ENCODE measurements at regions not wholly inside any gene's neighbourhood (a gene's known extent, or its start where the extent isn't known, plus 50 kb on each side); places are given as distances from the start of the nearest gene placed in this dataset.
"Not testable (repeated sequence)": the region's sequence is repeated elsewhere in the genome, so short reads cannot be mapped to it uniquely, and the experiment has no call there.

GRCh38 chr16:61150351-61150750 lies 885.9 kb downstream of the CDH8 start:
- DNase-seq, result no peak

DNA sequence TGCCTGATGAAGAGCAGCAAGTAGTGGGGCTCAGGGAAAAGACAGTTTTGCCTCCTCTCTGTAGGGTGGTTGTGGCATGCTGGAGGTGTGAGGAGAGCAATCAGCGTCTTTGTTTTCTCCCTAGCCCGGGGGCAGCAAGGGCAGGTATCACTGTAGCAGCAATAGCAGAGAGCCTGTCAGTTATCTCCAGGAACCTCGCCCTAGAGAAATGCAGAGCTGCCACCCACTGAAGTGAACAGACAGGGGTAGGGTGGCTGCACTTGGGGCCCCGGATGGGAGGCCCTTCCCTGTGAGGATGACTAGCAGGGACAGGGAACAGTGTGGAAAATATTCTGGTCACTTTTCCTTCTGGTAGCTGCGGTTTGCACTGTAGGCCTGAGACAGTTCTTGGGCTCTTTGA lies 886.5 kb downstream of the CDH8 start:
- DNase-seq, result no peak

- no peak for DNase-seq
These were observed 887.3 kb downstream of the CDH8 start for GRCh38 chr16:61148930-61149329.

- no peak for DNase-seq
These were observed 889.8 kb downstream of the CDH8 start for GRCh38 chr16:61146429-61146828.

GRCh38 chr16:61131447-61131846 lies 904.8 kb downstream of the CDH8 start:
- DNase-seq, result no peak

DNA sequence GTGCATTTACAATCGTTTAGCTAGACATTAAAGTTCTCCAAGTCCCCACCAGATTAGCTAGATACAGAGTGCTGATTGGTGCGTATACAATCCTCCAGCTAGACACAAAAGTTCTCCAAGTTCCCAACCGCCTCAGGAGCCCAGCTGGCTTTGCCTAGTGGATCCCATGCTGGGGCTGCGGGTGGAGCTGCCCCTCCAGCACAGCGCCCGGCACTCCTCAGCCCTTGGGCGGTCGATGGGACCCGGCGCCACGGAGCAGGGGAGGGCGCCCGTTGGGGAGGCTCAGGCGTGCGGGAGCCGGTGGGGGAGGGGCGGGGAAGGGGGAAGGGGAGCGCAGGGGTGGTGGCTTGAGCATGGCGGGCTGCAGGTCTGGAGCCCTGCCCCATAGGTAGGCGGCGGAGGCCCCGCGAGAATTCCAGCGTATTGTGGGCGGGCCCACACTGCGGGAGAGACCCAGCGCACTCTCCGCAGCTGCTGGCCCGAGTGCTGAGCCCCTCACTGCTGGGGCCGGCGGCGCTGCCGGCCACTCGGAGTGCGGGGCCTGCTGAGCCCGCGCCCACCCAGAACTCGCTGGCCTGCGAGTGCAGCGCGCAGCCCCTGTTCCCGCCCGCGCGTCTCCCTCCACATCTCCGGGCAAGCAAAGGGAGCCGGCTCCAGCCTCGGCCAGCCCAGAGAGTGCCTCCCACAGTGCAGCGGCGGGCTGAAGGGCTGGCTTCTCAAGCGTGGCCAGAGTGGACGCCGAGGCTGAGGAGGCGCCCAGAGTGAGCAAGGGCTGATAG lies 907.5 kb downstream of the CDH8 start:
- DNase-seq, result no peak

DNA sequence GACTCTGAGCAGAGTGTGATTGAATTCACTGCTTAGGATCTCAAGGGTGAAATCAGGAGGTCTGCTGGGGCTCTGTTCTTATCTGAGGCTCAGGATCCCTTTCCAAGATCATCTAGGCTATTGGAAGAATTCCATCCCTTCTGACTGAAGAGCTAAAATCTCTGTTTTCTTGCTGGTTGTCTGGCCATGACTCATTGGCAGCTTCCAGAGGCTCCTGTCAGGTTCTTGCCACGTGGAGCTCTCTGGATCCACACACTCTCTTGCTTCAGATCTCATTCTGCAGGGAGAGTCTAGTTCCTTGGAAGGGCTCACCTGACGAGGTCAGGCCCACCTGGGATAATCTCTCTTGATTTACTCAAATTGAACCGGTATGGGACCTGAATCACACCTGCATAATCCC lies 930.7 kb downstream of the CDH8 start:
- no peak for DNase-seq

DNA sequence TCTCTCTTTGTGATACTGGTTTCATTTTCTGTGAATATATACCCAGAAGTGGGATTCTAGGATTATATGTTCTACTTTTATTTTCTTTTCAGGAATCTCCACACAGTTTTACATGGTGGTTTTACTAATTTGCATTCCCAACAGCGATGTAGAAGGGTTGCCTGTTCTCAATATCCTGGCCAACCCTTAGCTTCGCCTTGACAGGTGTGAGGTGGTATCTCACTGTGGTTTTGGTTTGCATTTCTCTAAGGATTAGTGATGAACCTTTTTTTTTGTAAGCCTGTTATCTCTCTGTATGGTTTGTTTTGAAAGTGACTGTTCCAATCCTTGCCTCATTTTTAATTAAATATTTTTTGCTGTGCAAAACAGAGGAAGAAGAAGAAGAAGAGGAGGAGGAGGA lies 937.7 kb downstream of the CDH8 start:
- DNase-seq, result no peak

DNA sequence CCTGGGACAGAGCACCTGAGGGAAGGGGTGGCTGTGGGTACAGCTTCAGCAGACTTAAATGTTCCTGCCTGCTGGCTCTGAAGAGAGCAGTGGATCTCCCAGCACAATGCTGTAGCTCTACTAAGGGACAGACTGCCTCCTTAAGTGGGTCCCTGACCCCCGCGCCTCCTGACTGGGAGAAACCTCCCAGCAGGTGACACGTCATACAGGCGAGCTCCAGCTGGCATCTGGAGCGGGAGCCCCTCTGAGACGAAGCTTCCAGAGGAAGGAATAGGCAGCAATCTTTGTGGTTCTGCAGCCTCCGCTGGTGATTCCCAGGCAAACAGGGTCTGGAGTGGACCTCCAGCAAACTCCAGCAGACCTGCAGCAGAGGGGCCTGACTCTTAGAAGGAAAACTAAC lies 944.9 kb downstream of the CDH8 start:
- DNase-seq, result not testable (repeated sequence)

DNA sequence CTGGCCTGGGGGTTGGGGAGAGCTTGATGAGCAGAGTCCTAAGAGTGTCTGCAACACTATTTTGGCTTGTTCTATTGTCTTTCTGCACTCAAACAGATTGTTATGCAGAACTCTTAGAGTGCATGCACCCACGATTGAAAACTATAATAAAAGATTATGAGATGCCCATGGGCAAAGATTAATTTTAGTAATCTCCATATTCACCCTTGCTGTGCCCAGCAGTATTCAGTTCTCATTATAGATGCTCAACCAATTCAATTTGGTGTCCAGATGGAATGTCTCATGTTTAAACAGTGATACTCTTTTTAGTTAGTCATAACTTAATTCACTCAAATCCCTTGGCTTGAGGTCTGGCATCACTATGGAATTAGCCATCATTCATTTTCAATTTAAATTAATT lies 952.5 kb downstream of the CDH8 start:
- DNase-seq, result no peak

- no peak for DNase-seq
These were observed 961.9 kb downstream of the CDH8 start for GRCh38 chr16:61074324-61074723.

DNA sequence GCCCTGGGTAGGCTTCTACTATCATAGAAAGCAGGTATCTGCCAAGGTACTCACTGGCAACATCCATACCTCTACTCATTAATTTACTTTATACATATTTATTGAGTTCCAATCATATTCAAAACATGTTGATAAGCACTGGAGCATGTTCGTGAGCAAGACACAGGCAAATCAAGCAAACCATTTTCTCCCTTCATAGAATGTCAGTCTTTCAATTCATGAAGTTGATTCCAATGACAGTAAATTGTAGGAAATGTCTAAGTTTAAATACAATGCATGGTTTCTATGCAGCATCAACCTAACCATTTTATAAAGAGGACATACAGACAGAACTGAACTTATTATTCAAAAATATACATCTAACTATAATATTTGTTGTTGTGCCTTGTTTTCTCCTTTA lies 978.6 kb downstream of the CDH8 start:
- DNase-seq, result no peak

GRCh38 chr16:61050547-61050946 lies 985.7 kb downstream of the CDH8 start:
- DNase-seq, result no peak

GRCh38 chr16:61045931-61046330 lies 990.3 kb downstream of the CDH8 start:
- no peak for DNase-seq

GRCh38 chr16:61042737-61043136 lies 993.5 kb downstream of the CDH8 start:
- no peak for DNase-seq

GRCh38 chr16:61030616-61031015 lies 1005.6 kb downstream of the CDH8 start:
- DNase-seq, result no peak

- no peak for DNase-seq
These were observed 1011.9 kb downstream of the CDH8 start for GRCh38 chr16:61024180-61024900.

GRCh38 chr16:61014869-61015268 lies 1021.4 kb downstream of the CDH8 start:
- DNase-seq, result no peak

DNA sequence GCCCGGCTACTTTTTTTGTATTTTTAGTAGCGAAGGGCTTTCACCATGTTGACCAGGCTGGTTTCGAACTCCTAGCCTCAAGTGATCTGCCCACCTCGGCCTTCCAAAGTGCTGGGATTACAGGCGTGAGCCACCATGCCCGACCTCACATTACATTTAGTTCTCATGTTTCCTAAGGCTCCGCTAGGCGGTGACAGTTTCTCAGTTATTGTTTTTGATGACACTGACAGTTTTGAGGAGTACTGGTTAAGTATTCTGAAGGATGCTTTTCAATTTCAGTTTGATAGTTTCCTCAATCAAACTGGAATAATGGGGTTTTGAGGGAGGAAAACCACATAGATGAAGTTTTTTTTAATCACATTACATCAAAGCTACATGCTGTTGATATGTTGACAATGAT lies 1028.5 kb downstream of the CDH8 start:
- DNase-seq, result no peak

DNA sequence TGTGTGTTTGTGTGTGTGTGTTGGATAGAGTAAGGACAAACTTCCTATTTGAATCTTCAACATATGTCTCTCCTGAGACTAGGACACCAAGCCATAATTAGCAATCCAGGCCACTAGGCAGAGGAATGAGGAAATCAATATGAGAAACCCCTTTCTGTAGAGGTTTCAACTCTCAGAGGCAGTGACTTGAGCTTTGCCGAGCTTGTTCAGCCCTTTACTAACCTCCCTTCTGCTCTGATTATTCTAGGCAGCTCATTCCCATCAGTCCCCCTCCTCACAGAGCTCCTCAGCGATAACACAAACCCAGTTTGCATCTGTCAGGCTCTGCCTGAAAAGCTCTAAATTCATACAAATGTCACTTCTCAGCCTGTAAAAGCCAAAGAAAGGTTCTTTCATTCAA lies 1030.3 kb downstream of the CDH8 start:
- no peak for DNase-seq

DNA sequence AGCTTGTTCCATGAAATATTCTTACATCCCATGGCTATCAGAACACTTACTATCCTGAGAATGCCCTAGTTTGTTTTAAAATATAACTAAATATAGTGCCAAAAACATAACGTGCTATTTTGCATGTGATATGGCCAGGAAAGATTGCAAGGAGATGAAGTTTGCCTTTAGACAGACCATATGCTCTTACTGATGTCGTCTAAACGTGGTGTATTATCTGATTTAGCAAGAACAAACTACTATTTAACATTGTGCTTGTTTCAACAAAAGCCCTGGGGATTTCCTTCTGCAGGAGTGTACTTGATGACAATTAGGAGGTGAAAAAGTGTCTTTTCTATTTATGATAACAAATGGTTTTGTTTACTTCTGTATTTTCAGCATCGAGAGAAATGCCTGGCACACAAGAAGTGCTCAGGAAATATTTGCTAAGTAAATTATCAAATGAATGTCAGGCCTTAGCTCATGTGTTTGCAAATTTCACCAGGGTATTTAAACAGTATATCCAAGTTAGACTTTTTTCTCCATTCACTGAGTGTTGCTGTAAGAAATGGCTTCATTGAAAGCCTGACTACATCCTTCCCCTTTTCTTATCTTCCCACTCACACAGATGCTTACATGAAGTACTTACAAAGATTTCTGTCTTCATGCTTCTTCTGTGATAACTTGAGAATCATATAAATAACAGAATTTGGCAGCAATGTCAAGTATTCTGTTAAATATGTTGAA lies 1033.6 kb downstream of the CDH8 start:
- DNase-seq, result no peak

DNA sequence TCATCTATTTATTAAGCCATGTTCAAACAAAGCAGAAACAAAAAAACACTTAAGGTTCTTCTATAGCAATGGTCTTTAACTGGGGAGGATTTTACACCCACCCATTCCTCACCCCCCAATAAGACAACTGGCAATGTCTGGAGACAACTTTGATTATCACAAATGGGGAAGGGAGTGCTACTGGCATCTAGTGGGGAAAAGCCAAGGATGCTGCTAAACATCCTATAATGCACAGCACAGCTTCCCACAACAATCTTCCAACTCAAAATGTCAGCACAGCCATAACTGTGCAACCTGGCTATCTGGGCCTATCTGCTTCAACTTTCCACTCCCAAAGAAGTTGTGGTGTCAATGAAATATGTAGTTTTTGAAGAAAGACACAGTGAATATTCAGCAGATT lies 1044.4 kb downstream of the CDH8 start:
- DNase-seq, result no peak

- DNase-seq, result no peak
These were observed 1046.6 kb downstream of the CDH8 start for GRCh38 chr16:60989592-60989991.

GRCh38 chr16:60979119-60979518 lies 1057.1 kb downstream of the CDH8 start:
- DNase-seq, result no peak

All from activated effector memory CD4-positive, alpha-beta T cell treated with anti-CD3 and anti-CD28 coated beads, Interleukin-2, amount 50 U/mL, for 16 hours (primary cell).